ENCODE measurements at regions not wholly inside any gene's neighbourhood (a gene's known extent, or its start where the extent isn't known, plus 50 kb on each side); places are given as distances from the start of the nearest gene placed in this dataset.

GRCh38 chr17:33804401-33804800 is 450.7 kb upstream of the CCL2 start:
- no peaks in the 10 kb centered on the region for H3K27me3 ChIP-seq (ENCODE audit: control insufficient read depth, insufficient read depth)
- no peak overlapping the region for H3K4me3 ChIP-seq (ENCODE audit: low read length)
- no peak for DNase-seq
- intact Hi-C loops (cut with DNase I) = no loop called here
- H3K4me1 ChIP-seq (ENCODE audit: control insufficient read depth, insufficient read depth, low read length) = no peaks in the 10 kb centered on the region
- WGBS = 78% methylated on average over 4 of the region's 4 CpGs
- no peaks in the 10 kb centered on the region for H3K9me3 ChIP-seq (ENCODE audit: control insufficient read depth, low read length)
- ATAC-seq = no peak
- no peak overlapping the region for H3K27ac ChIP-seq (ENCODE audit: low read length)

- intact Hi-C loops (cut with DNase I) = no loop called here
Observed at GRCh38 chr17:33806631-33807030, 448.5 kb upstream of the CCL2 start.

GRCh38 chr17:33809748-33810147 is 445.3 kb upstream of the CCL2 start:
- H3K27ac ChIP-seq (ENCODE audit: low read length) = no peak overlapping the region
- intact Hi-C loops (cut with DNase I) = no loop called here
- no peak for ATAC-seq
- H3K4me3 ChIP-seq (ENCODE audit: low read length) = no peak overlapping the region
- H3K27me3 ChIP-seq (ENCODE audit: control insufficient read depth, insufficient read depth) = no peaks in the 10 kb centered on the region
- H3K9me3 ChIP-seq (ENCODE audit: control insufficient read depth, low read length) = no peaks in the 10 kb centered on the region
- H3K4me1 ChIP-seq (ENCODE audit: control insufficient read depth, insufficient read depth, low read length) = no peaks in the 10 kb centered on the region
- no peak for DNase-seq

More at GRCh38 chr17:33806631-33807030, 448.5 kb upstream of the CCL2 start:
- H3K4me1 ChIP-seq (ENCODE audit: control insufficient read depth, insufficient read depth, low read length) = no peaks in the 10 kb centered on the region
- ATAC-seq = no peak
- H3K27me3 ChIP-seq (ENCODE audit: control insufficient read depth, insufficient read depth) = no peaks in the 10 kb centered on the region
- no peaks in the 10 kb centered on the region for H3K9me3 ChIP-seq (ENCODE audit: control insufficient read depth, low read length)
- no peak overlapping the region for H3K4me3 ChIP-seq (ENCODE audit: low read length)
- DNase-seq = no peak
- no peak overlapping the region for H3K27ac ChIP-seq (ENCODE audit: low read length)

DNA sequence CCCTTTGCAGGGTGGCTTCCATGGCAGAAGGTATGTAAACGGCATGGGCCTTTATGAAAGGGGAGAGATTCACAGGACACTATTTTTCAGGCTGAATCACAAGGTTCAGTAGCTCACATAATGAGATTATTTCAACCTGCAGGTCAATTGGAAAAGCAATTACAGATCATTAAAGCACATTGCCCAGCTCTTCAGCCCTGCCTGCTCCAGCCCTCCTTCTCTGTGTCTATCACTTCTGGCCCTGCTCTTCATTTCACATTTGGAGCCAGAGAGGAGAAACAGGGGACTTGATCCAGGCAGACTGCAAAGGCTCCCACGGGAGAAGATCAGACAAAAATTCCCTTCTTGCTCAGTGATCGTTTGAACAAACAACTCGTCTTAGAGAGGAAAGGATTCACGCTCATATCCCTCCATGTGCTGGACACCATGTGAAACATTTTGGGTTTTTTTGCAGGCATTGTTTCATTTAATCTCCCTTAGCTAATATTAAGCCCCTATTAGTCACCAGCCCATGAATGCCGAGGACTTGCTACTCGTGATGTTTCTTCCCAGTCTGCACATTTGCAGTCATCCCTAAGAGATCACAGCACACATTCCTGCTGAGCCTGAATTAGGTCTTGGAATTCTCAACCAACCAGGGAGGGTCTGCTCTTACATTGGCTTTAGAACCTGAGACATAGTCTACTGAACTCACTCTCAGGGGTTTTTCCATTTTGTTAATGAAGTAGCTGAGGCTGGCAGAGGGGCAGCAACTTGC is 443.9 kb upstream of the CCL2 start:
- WGBS = 42% methylated on average over 7 of the region's 7 CpGs
- H3K4me3 ChIP-seq (ENCODE audit: low read length) = no peak overlapping the region
- no peak overlapping the region for H3K27ac ChIP-seq (ENCODE audit: low read length)
- no peaks in the 10 kb centered on the region for H3K4me1 ChIP-seq (ENCODE audit: control insufficient read depth, insufficient read depth, low read length)
- ATAC-seq = no peak
- no peaks in the 10 kb centered on the region for H3K27me3 ChIP-seq (ENCODE audit: control insufficient read depth, insufficient read depth)
- intact Hi-C loops (cut with DNase I) = no loop called here
- no peaks in the 10 kb centered on the region for H3K9me3 ChIP-seq (ENCODE audit: control insufficient read depth, low read length)
- no peak for DNase-seq

DNA sequence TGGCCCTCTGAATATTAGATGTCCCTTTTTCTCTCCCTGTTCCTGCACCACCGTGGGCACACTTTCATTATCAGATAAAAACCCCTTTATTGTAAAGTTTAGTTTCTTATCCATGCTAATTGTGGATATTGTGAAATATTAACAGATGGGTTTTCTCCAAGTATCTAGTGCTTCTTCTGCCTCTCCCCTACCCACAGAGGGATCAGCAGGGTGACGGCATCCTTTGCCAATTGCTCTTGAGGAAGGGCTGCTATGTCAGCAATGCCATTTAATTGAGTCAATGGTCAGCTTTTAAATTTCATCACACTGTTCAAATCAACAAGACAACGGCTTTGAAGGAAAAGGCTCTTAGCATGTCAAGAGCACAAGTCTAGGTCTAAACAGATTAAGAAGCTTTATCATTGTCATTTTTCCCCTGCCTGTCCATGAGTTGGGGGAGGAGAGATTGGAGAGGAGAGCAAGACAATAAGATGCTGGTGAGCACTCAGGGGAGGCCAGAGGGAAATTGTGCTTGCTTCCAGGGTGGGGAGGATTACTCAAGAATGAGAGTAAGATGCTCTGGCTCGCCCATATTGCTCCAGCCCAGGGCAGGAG is 443.0 kb upstream of the CCL2 start:
- intact Hi-C loops (cut with DNase I) = no loop called here
- DNase-seq (no peak), ATAC-seq (no peak)
- no peak overlapping the region for H3K4me3 ChIP-seq (ENCODE audit: low read length)
- no peaks in the 10 kb centered on the region for H3K9me3 ChIP-seq (ENCODE audit: control insufficient read depth, low read length)
- no peaks in the 10 kb centered on the region for H3K4me1 ChIP-seq (ENCODE audit: control insufficient read depth, insufficient read depth, low read length)
- H3K27ac ChIP-seq (ENCODE audit: low read length) = no peak overlapping the region
- H3K27me3 ChIP-seq (ENCODE audit: control insufficient read depth, insufficient read depth) = no peaks in the 10 kb centered on the region
- 56% methylated on average over 4 of the region's 4 CpGs for WGBS

- ATAC-seq = no peak
- intact Hi-C loops (cut with DNase I) = no loop called here
- WGBS = 63% methylated on average over 2 of the region's 2 CpGs
- Histone ChIP-seq H3K9me3 (ENCODE audit: control insufficient read depth, low read length) (no peaks in the 10 kb centered on the region), H3K27me3 (ENCODE audit: control insufficient read depth, insufficient read depth) (peaks cover 2% of the 10 kb centered on the region), H3K4me3 (ENCODE audit: low read length) (no peak overlapping the region), H3K4me1 (ENCODE audit: control insufficient read depth, insufficient read depth, low read length) (no peaks in the 10 kb centered on the region), H3K27ac (ENCODE audit: low read length) (no peak overlapping the region)
- DNase-seq = no peak
Observed at GRCh38 chr17:33814852-33815251, 440.2 kb upstream of the CCL2 start.

DNA sequence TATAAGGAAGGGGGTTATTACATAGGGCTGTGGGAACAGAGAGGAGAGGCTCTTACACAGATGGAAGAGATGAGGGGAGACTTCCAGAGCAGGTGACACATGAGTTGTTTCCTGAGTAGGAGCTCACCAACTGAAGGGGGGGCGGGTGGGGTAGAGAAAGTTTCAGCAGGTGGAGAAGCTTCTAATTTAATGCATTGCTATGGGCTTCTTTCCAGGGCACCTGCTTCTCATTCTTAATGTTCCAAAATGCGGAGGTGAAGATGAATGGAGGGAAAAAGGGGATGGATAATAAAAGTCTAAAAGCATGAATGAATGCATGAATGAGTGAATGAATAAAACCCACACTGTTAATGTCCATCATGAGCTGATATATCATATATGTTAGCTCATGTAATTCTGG is 439.0 kb upstream of the CCL2 start:
- ATAC-seq = no peak
- no peak for DNase-seq
- Histone ChIP-seq H3K4me1 (ENCODE audit: control insufficient read depth, insufficient read depth, low read length) (no peaks in the 10 kb centered on the region), H3K27me3 (ENCODE audit: control insufficient read depth, insufficient read depth) (peaks cover 2% of the 10 kb centered on the region), H3K4me3 (ENCODE audit: low read length) (no peak overlapping the region), H3K27ac (ENCODE audit: low read length) (no peak overlapping the region), H3K9me3 (ENCODE audit: control insufficient read depth, low read length) (no peaks in the 10 kb centered on the region)
- 67% methylated on average over 2 of the region's 2 CpGs for WGBS
- intact Hi-C loops (cut with DNase I) = no loop called here

DNA sequence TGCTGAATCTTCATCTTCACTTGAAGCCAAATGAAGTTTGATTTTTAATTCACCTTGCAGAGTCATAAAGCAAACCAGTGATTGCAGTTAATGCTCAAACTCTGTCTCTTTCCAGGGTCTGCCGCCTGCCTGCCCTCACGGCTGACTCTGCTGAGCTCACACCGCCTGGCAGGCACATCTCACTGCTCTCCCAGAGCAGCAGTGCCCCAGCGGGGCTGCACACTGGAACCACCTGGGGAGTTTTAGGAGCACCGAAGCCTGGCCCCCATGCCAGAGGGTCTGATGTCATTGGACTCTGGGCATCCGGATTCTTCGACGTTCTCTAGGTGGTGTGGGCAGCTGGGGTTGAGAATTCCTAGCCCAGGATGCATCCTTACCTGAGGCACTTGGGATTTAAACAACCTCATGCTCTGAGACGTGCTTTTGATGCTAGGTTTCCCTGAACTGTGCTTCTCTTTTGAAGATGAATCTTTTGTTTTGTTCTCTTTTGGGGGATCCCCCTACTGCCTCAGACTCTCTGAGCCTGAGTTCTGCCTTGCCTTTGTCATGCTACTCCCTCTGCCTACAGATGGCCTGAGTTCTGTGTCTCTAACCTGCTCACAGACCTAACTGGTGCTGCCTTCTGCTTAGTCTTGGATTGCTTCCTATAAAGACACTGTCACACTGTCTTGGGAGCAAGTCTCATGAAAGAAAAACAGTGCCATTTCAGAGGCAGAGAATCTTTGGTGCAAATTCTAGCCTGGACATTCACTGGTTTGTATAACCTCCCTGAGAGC is 438.1 kb upstream of the CCL2 start:
- Histone ChIP-seq H3K9me3 (ENCODE audit: control insufficient read depth, low read length) (no peaks in the 10 kb centered on the region), H3K4me3 (ENCODE audit: low read length) (no peak overlapping the region), H3K27ac (ENCODE audit: low read length) (no peak overlapping the region), H3K4me1 (ENCODE audit: control insufficient read depth, insufficient read depth, low read length) (no peaks in the 10 kb centered on the region), H3K27me3 (ENCODE audit: control insufficient read depth, insufficient read depth) (peaks cover 2% of the 10 kb centered on the region)
- WGBS = 58% methylated on average over 9 of the region's 9 CpGs
- ATAC-seq (no peak), DNase-seq (no peak)
- intact Hi-C loops (cut with DNase I) = no loop called here

DNA sequence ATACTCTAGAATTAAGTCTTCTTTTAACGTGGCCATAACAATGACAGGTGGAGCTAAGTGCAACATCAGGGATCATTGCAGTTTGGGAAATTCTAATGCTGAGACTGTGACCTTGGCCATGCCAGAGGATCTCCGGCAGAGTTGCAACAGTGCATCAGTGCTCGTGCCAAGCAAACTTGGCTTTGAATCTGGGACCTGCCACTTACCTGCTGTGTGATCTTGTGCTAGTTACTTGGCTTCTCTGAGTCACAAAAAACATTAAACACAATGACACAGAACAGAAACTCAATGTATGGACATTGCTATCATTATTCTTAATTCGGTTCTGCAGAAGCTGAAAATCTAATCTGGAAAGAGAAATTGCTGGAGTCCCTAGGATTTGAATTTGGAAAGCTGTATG is 435.5 kb upstream of the CCL2 start:
- 73% methylated on average over 4 of the region's 4 CpGs for whole genome bisulfite sequencing
- Histone ChIP-seq H3K4me1 (ENCODE audit: control insufficient read depth, insufficient read depth, low read length) (no peaks in the 10 kb centered on the region), H3K9me3 (ENCODE audit: control insufficient read depth, low read length) (no peaks in the 10 kb centered on the region), H3K4me3 (ENCODE audit: low read length) (no peak overlapping the region), H3K27me3 (ENCODE audit: control insufficient read depth, insufficient read depth) (peaks cover 2% of the 10 kb centered on the region), H3K27ac (ENCODE audit: low read length) (no peak overlapping the region)
- intact Hi-C loops (cut with DNase I) = no loop called here
- ATAC-seq = no peak
- DNase-seq = no peak

DNA sequence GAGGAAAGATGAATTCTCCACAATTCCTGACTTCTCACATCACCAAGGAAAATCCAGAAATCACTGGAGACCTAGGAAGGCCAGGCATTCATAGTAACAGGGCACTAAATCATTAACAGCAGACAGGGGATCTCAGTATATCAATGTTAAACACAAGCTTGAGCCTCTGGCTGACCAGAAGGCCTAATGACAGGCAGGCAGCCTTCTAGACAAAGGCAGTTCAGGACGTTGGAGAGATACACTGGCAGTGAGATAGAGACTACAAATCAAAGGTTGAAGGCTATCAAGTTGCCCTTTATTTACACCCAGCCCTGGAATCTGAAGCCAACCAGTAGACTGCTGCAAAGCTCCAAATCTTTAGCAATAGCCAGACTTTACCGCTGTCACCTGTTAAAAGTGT is 422.8 kb upstream of the CCL2 start:
- intact Hi-C loops (cut with DNase I) = no loop called here
- Histone ChIP-seq H3K4me3 (ENCODE audit: low read length) (no peak overlapping the region), H3K27ac (ENCODE audit: low read length) (no peak overlapping the region), H3K27me3 (ENCODE audit: control insufficient read depth, insufficient read depth) (no peaks in the 10 kb centered on the region), H3K4me1 (ENCODE audit: control insufficient read depth, insufficient read depth, low read length) (no peaks in the 10 kb centered on the region), H3K9me3 (ENCODE audit: control insufficient read depth, low read length) (no peaks in the 10 kb centered on the region)
- WGBS = 25% methylated on average over 2 of the region's 2 CpGs
- ATAC-seq (no peak), DNase-seq (no peak)

DNA sequence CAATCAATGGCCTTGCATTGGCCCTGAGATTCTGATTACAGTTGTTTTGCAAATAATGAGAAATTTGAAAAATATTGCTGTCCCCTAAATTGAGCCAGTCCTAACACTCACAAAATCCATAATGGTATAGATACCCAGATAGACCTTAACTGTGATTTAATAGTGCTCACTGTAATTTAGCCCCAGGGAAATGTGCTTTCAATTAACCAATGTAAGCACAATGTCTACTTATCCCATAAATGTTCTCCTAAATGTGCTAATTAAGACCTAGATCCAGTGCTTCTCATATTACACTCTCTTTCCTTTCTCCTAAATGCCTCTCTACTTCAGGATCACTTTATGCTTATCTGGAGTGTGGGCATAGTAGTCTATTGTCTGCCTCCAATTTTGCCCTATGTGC is 417.8 kb upstream of the CCL2 start:
- intact Hi-C loops (cut with DNase I) = no loop called here
- H3K27me3 ChIP-seq (ENCODE audit: control insufficient read depth, insufficient read depth) = no peaks in the 10 kb centered on the region
- DNase-seq = no peak
- no peaks in the 10 kb centered on the region for H3K4me1 ChIP-seq (ENCODE audit: control insufficient read depth, insufficient read depth, low read length)
- no peak overlapping the region for H3K27ac ChIP-seq (ENCODE audit: low read length)
- no peak for ATAC-seq
- no peak overlapping the region for H3K4me3 ChIP-seq (ENCODE audit: low read length)
- no peaks in the 10 kb centered on the region for H3K9me3 ChIP-seq (ENCODE audit: control insufficient read depth, low read length)
